DND-41 (cell line): ENCODE measurements at regions not wholly inside any gene's neighbourhood (a gene's known extent, or its start where the extent isn't known, plus 50 kb on each side); places are given as distances from the start of the nearest gene placed in this dataset.

ENCODE experiments used
- ATAC-seq: fragments of 200-7000 bp; cut with Tn5 transposase; 3 replicates; pipeline ENCODE4 v1.9.1; 2021; ENCODE audit warnings: low read depth; ENCODE audit not compliant: insufficient read depth
- DNase-seq: peaks from one replicate; pipeline ENCODE4 v3.0.0-alpha.2; 2020
- H2AFZ ChIP-seq: 2 replicates; pipeline ENCODE4 v1.6.0; 2012; ENCODE audit warnings: low read depth, low read length
- H3K27ac ChIP-seq: 2 replicates; pipeline ENCODE4 v1.5.1; 2012; ENCODE audit warnings: low read length, inconsistent platforms
- H3K27me3 ChIP-seq: fragments of 200-600 bp; sonication (generic); 2 replicates; pipeline ENCODE4 v1.6.0; 2012; ENCODE audit warnings: low read length, mild to moderate bottlenecking, inconsistent platforms; ENCODE audit not compliant: insufficient read depth, poor library complexity
- H3K36me3 ChIP-seq: 2 replicates; pipeline ENCODE4 v1.5.1; 2012; ENCODE audit warnings: low read length, inconsistent platforms; ENCODE audit not compliant: insufficient read depth
- H3K4me1 ChIP-seq: 2 replicates; pipeline ENCODE4 v1.5.1; 2012; ENCODE audit warnings: mild to moderate bottlenecking, low read length; ENCODE audit not compliant: insufficient read depth
- H3K4me2 ChIP-seq: 2 replicates; pipeline ENCODE4 v1.6.0; 2012; ENCODE audit warnings: mild to moderate bottlenecking, moderate library complexity, low read length, inconsistent platforms; ENCODE audit not compliant: insufficient read depth
- H3K4me3 ChIP-seq, 2 experiments: fragments of 200-600 bp in 1 of 2; shearing (Covaris generic) in 1 of 2; 2 replicates each; pipeline ENCODE4 v1.5.1; 2012 to 2016; ENCODE audit warnings: inconsistent platforms in 2 of 2, low read length in 2 of 2, mild to moderate bottlenecking in 2 of 2, low read depth in 1 of 2, moderate library complexity in 1 of 2
- H3K79me2 ChIP-seq: 2 replicates; pipeline ENCODE4 v1.6.0; 2012; ENCODE audit warnings: low read length, inconsistent platforms; ENCODE audit not compliant: insufficient read depth
- H3K9ac ChIP-seq: 2 replicates; pipeline ENCODE4 v1.6.0; 2012; ENCODE audit warnings: low read depth, mild to moderate bottlenecking, inconsistent platforms, low read length, moderate library complexity
- H3K9me3 ChIP-seq: 2 replicates; pipeline ENCODE4 v1.5.1; 2012; ENCODE audit warnings: low read length, moderate library complexity, mild to moderate bottlenecking, inconsistent platforms; ENCODE audit not compliant: insufficient read depth, severe bottlenecking
- H4K20me1 ChIP-seq: 2 replicates; pipeline ENCODE4 v1.6.0; 2012; ENCODE audit warnings: low read length; ENCODE audit not compliant: insufficient read depth
- CTCF ChIP-seq: IDR thresholded peaks from 2 replicates; pipeline ENCODE4 v1.5.1; 2012; ENCODE audit warnings: borderline replicate concordance, low read length, moderate library complexity, mild to moderate bottlenecking; ENCODE audit not compliant: poor library complexity, severe bottlenecking; ENCODE audit errors: extremely low read depth
- EZH2 ChIP-seq: IDR thresholded peaks from 3 replicates; pipeline ENCODE4 v1.6.1; 2012; ENCODE audit warnings: borderline replicate concordance, low read depth, mild to moderate bottlenecking, moderate library complexity, low read length, inconsistent platforms; ENCODE audit not compliant: severe bottlenecking

GRCh38 chr9:26735160-26735559, 157.4 kb downstream of the CAAP1 start:
- Histone ChIP-seq H3K9me3 (no peaks in the 10 kb centered on the region), H3K4me3 (no peak overlapping the region), H3K36me3 (no peaks in the 10 kb centered on the region), H3K27me3 (no peaks in the 10 kb centered on the region), H3K79me2 (no peaks in the 10 kb centered on the region), H2AFZ (no peak overlapping the region), H3K27ac (no peak overlapping the region), H4K20me1 (no peaks in the 10 kb centered on the region), H3K4me1 (no peaks in the 10 kb centered on the region), H3K9ac (no peak overlapping the region), H3K4me2 (no peak overlapping the region)
- TF ChIP-seq CTCF (no peak), EZH2 (no peak)
- no peak for DNase-seq
- no peak for ATAC-seq

DNA sequence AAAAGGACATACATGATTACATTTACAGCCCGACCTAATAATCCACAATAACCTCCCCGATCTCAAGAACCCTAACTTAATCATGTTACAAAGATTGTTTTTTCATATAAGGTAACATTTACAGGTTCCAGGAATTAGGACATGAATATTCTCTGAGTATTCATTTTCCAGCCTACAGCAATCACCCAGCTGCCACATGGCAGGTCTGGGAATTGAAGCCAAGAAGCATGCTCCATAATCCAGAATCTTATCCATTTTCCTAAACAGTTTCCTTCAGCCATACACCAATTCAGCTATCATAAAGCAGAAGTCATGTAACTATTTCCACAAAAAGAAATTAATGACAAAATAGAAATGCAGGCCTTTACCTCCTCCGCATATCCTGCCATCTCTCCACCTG, 163.4 kb downstream of the CAAP1 start:
- TF ChIP-seq EZH2 (no peak), CTCF (no peak)
- Histone ChIP-seq H4K20me1 (no peaks in the 10 kb centered on the region), H3K36me3 (no peaks in the 10 kb centered on the region), H3K9ac (no peak overlapping the region), H2AFZ (no peak overlapping the region), H3K27ac (no peak overlapping the region), H3K4me2 (no peak overlapping the region), H3K9me3 (no peaks in the 10 kb centered on the region), H3K4me3 (no peak overlapping the region), H3K79me2 (no peaks in the 10 kb centered on the region), H3K27me3 (no peaks in the 10 kb centered on the region), H3K4me1 (no peaks in the 10 kb centered on the region)
- DNase-seq = no peak
- ATAC-seq = no peak

DNA sequence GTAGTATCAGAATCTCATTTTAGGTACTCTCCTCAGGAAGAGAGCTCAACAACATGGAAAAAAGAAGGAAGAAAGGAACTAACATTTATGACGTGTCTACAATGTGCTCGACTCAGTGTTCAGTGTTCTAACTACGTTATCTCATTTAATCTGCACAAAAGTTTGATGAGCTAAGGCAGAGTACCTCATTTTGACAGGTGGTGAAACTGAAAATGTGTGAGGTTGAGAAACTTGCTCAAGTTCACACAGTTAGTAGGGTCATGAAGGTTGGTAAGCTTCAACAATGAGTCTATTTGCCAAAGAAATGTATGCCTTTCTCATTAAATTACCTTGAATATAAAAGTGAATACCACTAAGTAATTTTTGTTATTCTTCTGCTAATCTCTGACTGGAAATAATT, 165.1 kb downstream of the CAAP1 start:
- Histone ChIP-seq H3K36me3 (no peaks in the 10 kb centered on the region), H3K79me2 (no peaks in the 10 kb centered on the region), H3K9me3 (no peaks in the 10 kb centered on the region), H2AFZ (no peak overlapping the region), H3K4me3 (no peak overlapping the region), H3K9ac (no peak overlapping the region), H3K4me1 (no peaks in the 10 kb centered on the region), H3K27ac (no peak overlapping the region), H3K27me3 (no peaks in the 10 kb centered on the region), H4K20me1 (no peaks in the 10 kb centered on the region), H3K4me2 (no peak overlapping the region)
- DNase-seq (no peak), ATAC-seq (no peak)
- TF ChIP-seq EZH2 = no peak
- no peak for TF ChIP-seq CTCF

GRCh38 chr9:26725573-26725972, 167.0 kb downstream of the CAAP1 start:
- H3K27ac ChIP-seq = no peak overlapping the region
- no peak overlapping the region for H3K4me3 ChIP-seq
- no peaks in the 10 kb centered on the region for H3K4me1 ChIP-seq
- no peaks in the 10 kb centered on the region for H3K79me2 ChIP-seq
- H3K4me2 ChIP-seq = no peak overlapping the region
- no peak for DNase-seq
- no peak for TF ChIP-seq CTCF
- TF ChIP-seq EZH2 = no peak
- no peaks in the 10 kb centered on the region for H3K36me3 ChIP-seq
- H4K20me1 ChIP-seq = no peaks in the 10 kb centered on the region
- no peak overlapping the region for H3K9ac ChIP-seq
- no peak for ATAC-seq
- H3K9me3 ChIP-seq = no peaks in the 10 kb centered on the region
- no peaks in the 10 kb centered on the region for H3K27me3 ChIP-seq
- H2AFZ ChIP-seq = no peak overlapping the region
